CD14-positive monocyte (primary cell): ENCODE measurements at regions not wholly inside any gene's neighbourhood (a gene's known extent, or its start where the extent isn't known, plus 50 kb on each side); places are given as distances from the start of the nearest gene placed in this dataset.

Source experiments
- DNase-seq, 3 donors: peaks; one replicate each; pipeline ENCODE4 v3.0.0-alpha.2; 2011 to 2022
- H2AFZ ChIP-seq: 2 replicates; pipeline ENCODE4 v1.6.0; 2012; ENCODE audit warnings: mild to moderate bottlenecking, low read depth, low read length, inconsistent platforms; ENCODE audit not compliant: insufficient read depth, poor library complexity, severe bottlenecking
- H3K27ac ChIP-seq, 2 donors: 1 replicate in 1 of 2; 2 replicates in 1 of 2; pipeline ENCODE4 v1.5.1; 2012 to 2013; ENCODE audit warnings: low read length in 2 of 2, control low read depth in 1 of 2, inconsistent platforms in 1 of 2, low read depth in 1 of 2, mild to moderate bottlenecking in 1 of 2
- H3K27me3 ChIP-seq, 2 donors: one replicate each; pipeline versions ENCODE4 v1.6.0 to v1.6.1; 2011 to 2013; ENCODE audit warnings: low read length in 2 of 2; ENCODE audit not compliant: control insufficient read depth in 2 of 2, insufficient read depth in 2 of 2
- H3K36me3 ChIP-seq, 2 donors: replicated peaks in 1 of 2; 1 replicate in 1 of 2; 2 replicates in 1 of 2; pipeline versions ENCODE4 v1.5.1 to v1.6.1; 2012 to 2013; ENCODE audit warnings: low read length in 2 of 2, control low read depth in 1 of 2, inconsistent platforms in 1 of 2, mild to moderate bottlenecking in 1 of 2; ENCODE audit not compliant: insufficient read depth in 2 of 2, control insufficient read depth in 1 of 2
- H3K4me1 ChIP-seq, 2 donors: 1 replicate in 1 of 2; 2 replicates in 1 of 2; pipeline versions ENCODE4 v1.5.1 to v1.6.1; 2012 to 2013; ENCODE audit warnings: low read length in 2 of 2, control low read depth in 1 of 2, inconsistent platforms in 1 of 2, mild to moderate bottlenecking in 1 of 2, moderate library complexity in 1 of 2; ENCODE audit not compliant: insufficient read depth in 2 of 2, control insufficient read depth in 1 of 2
- H3K4me2 ChIP-seq: replicated peaks from 2 replicates; pipeline ENCODE3; 2012; ENCODE audit warnings: low read length, moderate library complexity, mild to moderate bottlenecking; ENCODE audit not compliant: poor library complexity, severe bottlenecking; ENCODE audit errors: extremely low read depth
- H3K4me3 ChIP-seq, 3 experiments: fragments of 200-600 bp in 1 of 3; sonication (generic) in 1 of 3; replicated peaks in 1 of 3; 1 replicate in 2 of 3; 2 replicates in 1 of 3; pipeline ENCODE4 v1.5.1; 2011 to 2013; ENCODE audit warnings: low read length in 3 of 3, mild to moderate bottlenecking in 3 of 3, control low read depth in 2 of 3, low read depth in 2 of 3, inconsistent platforms in 1 of 3, moderate library complexity in 1 of 3
- H3K79me2 ChIP-seq: 2 replicates; pipeline ENCODE4 v1.6.0; 2012; ENCODE audit warnings: mild to moderate bottlenecking, control low read depth, inconsistent platforms, low read length, moderate library complexity; ENCODE audit not compliant: insufficient read depth
- H3K9ac ChIP-seq: 2 replicates; pipeline ENCODE4 v1.6.0; 2017; ENCODE audit warnings: low read length, mild to moderate bottlenecking; ENCODE audit not compliant: insufficient read depth, poor library complexity, severe bottlenecking
- H3K9me3 ChIP-seq, 2 donors: replicated peaks in 1 of 2; 1 replicate in 1 of 2; 2 replicates in 1 of 2; pipeline versions ENCODE4 v1.5.1 to v1.6.1; 2012 to 2013; ENCODE audit warnings: low read length in 2 of 2, control low read depth in 1 of 2; ENCODE audit not compliant: control insufficient read depth in 1 of 2, insufficient read depth in 1 of 2
- H4K20me1 ChIP-seq: 2 replicates; pipeline ENCODE4 v1.6.0; 2012; ENCODE audit warnings: mild to moderate bottlenecking, low read length, control low read depth, moderate library complexity; ENCODE audit not compliant: insufficient read depth
- H3K27ac Mint-ChIP-seq, 7 donors: one replicate each; pipeline ENCODE4 v1.8.0; 2020; ENCODE audit warnings: mild to moderate bottlenecking in 7 of 7, mixed read lengths in 7 of 7, moderate library complexity in 6 of 7, inconsistent platforms in 2 of 7
- H3K27me3 Mint-ChIP-seq, 3 donors: one replicate each; pipeline ENCODE4 v1.8.0; 2021 to 2022; ENCODE audit warnings: low read depth in 3 of 3, mild to moderate bottlenecking in 3 of 3, mixed read lengths in 3 of 3, moderate library complexity in 3 of 3, inconsistent platforms in 1 of 3
- H3K36me3 Mint-ChIP-seq, 2 donors: one replicate each; pipeline ENCODE4 v1.8.0; 2020; ENCODE audit warnings: mixed read lengths in 2 of 2, inconsistent platforms in 1 of 2, mild to moderate bottlenecking in 1 of 2
- H3K4me1 Mint-ChIP-seq: one replicate; pipeline ENCODE4 v1.8.0; 2020; ENCODE audit warnings: mild to moderate bottlenecking, mixed read lengths
- H3K4me3 Mint-ChIP-seq, 2 donors: one replicate each; pipeline ENCODE4 v1.8.0; 2020; ENCODE audit warnings: mild to moderate bottlenecking in 2 of 2, mixed read lengths in 2 of 2, moderate library complexity in 1 of 2
- H3K9me3 Mint-ChIP-seq, 7 donors: one replicate each; pipeline ENCODE4 v1.8.0; 2020 to 2022; ENCODE audit warnings: mixed read lengths in 7 of 7, mild to moderate bottlenecking in 6 of 7, moderate library complexity in 6 of 7, inconsistent platforms in 2 of 7
- WGBS: methylation state at CpG from one replicate; pipeline ENCODE4 v1.1.5; 2013; ENCODE audit warnings: missing lambda C conversion rate; ENCODE audit not compliant: insufficient coverage; 5-methylcytosine and 5-hydroxymethylcytosine counted together
- intact Hi-C, 2 donors: fragments of 100-400 bp; cut with micrococcal nuclease; formaldehyde crosslinking; loops; one replicate each; pipeline versions ENCODE4 v1.15.0 to v1.15.1; 2023
- TF ChIP-seq, protein P1 (sequence below): fragments of 200-600 bp; IDR thresholded peaks from one replicate; pipeline ENCODE4 v1.8.0; 2022; ENCODE audit warnings: antibody characterized with exemption, mild to moderate bottlenecking

DNA sequence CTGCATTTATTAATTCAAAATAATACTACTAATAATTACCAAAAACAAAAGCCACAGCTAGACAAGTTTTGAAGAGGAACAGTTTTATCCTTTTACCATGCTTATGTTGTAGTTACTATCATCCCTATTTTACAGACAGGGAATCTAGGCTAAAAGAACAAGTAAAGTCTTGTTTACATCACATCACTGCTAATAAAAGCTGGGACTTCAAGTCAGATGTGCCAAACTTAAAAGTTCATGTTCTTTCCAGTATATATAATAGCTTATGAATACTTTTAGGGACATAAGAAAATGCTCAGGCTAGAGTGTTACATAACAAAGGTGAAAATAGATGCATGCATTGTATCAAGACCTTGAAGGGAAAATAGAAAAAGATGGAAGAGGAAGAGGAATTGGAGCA is 234.2 kb downstream of the CDH11 start:
- Histone ChIP-seq H3K9me3 (no peaks in the 10 kb centered on the region), H3K4me2 (no peak overlapping the region), H3K27me3 (no peaks in the 10 kb centered on the region), H3K4me1 (no peaks in the 10 kb centered on the region), H3K36me3 (no peaks in the 10 kb centered on the region), H2AFZ (no peak overlapping the region), H3K27ac (no peak overlapping the region), H3K4me3 (no peak overlapping the region), H3K9ac (no peak overlapping the region), H3K79me2 (no peaks in the 10 kb centered on the region), H4K20me1 (no peaks in the 10 kb centered on the region)
- Mint-ChIP-seq H3K9me3 (peaks cover 0 to 5% (median 2%) of the 10 kb centered on the region in 7 donors), H3K4me3 (no peak overlapping the region), H3K27ac (no peak overlapping the region), H3K36me3 (no peaks in the 10 kb centered on the region), H3K4me1 (no peaks in the 10 kb centered on the region), H3K27me3 (peaks cover 0 to 2% (median 1%) of the 10 kb centered on the region in 3 donors)
- no peak for DNase-seq
- intact Hi-C loops, result no loop called here
- TF ChIP-seq, protein P1, sequence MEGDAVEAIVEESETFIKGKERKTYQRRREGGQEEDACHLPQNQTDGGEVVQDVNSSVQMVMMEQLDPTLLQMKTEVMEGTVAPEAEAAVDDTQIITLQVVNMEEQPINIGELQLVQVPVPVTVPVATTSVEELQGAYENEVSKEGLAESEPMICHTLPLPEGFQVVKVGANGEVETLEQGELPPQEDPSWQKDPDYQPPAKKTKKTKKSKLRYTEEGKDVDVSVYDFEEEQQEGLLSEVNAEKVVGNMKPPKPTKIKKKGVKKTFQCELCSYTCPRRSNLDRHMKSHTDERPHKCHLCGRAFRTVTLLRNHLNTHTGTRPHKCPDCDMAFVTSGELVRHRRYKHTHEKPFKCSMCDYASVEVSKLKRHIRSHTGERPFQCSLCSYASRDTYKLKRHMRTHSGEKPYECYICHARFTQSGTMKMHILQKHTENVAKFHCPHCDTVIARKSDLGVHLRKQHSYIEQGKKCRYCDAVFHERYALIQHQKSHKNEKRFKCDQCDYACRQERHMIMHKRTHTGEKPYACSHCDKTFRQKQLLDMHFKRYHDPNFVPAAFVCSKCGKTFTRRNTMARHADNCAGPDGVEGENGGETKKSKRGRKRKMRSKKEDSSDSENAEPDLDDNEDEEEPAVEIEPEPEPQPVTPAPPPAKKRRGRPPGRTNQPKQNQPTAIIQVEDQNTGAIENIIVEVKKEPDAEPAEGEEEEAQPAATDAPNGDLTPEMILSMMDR, result no peak

- no peak for DNase-seq
- no peaks in the 10 kb centered on the region for H3K79me2 ChIP-seq
- 100% methylated on average over 2 of the region's 6 CpGs for WGBS
- no peak overlapping the region for H3K9ac ChIP-seq
- no peaks in the 10 kb centered on the region for H4K20me1 ChIP-seq
- H3K4me1 Mint-ChIP-seq, result no peaks in the 10 kb centered on the region
- H3K4me2 ChIP-seq, result no peak overlapping the region
- H3K9me3 Mint-ChIP-seq, result peaks cover 0 to 13% (median 2%) of the 10 kb centered on the region in 7 donors
- H3K4me3 Mint-ChIP-seq, result no peak overlapping the region
- H3K27ac Mint-ChIP-seq, result no peak overlapping the region
- no peaks in the 10 kb centered on the region for H3K27me3 Mint-ChIP-seq
- no peaks in the 10 kb centered on the region for H3K36me3 ChIP-seq
- H3K9me3 ChIP-seq, result peaks cover 0 to 4% of the 10 kb centered on the region in 2 donors
- H2AFZ ChIP-seq, result no peak overlapping the region
- no peak overlapping the region for H3K4me3 ChIP-seq
- H3K4me1 ChIP-seq, result no peaks in the 10 kb centered on the region
- no peak overlapping the region for H3K27ac ChIP-seq
- intact Hi-C loops, result no loop called here
- no peaks in the 10 kb centered on the region for H3K36me3 Mint-ChIP-seq
- TF ChIP-seq, protein P1, result no peak
- H3K27me3 ChIP-seq, result no peaks in the 10 kb centered on the region
Observed at GRCh38 chr16:64882078-64882784, 239.6 kb downstream of the CDH11 start.
